Smooth muscle cell (in vitro differentiated cells): ENCODE measurements at regions not wholly inside any gene's neighbourhood (a gene's known extent, or its start where the extent isn't known, plus 50 kb on each side); places are given as distances from the start of the nearest gene placed in this dataset.

Experiments used
- DNase-seq: peaks from one replicate; lab custom pipeline; 2025; ENCODE audit not compliant: unreplicated experiment; lab: John Stamatoyannopoulos, UW
- H2AFZ ChIP-seq: fragments of 200-600 bp; sonication (generic); 2 replicates; pipeline ENCODE4 v1.6.0; 2016; ENCODE audit warnings: antibody characterized with exemption, low read depth, mild to moderate bottlenecking
- H3F3A ChIP-seq: fragments of 200-600 bp; sonication (generic); 2 replicates; pipeline ENCODE4 v1.6.0; 2017; ENCODE audit warnings: antibody characterized with exemption, low read depth
- H3K27ac ChIP-seq: fragments of 200-600 bp; sonication (generic); 2 replicates; pipeline ENCODE4 v1.5.1; 2016; ENCODE audit warnings: low read depth, mild to moderate bottlenecking
- H3K27me3 ChIP-seq: fragments of 200-600 bp; sonication (generic); 2 replicates; pipeline ENCODE4 v1.6.1; 2016; ENCODE audit warnings: low read depth, mild to moderate bottlenecking
- H3K36me3 ChIP-seq: fragments of 200-600 bp; sonication (generic); 2 replicates; pipeline ENCODE4 v1.5.1; 2016; ENCODE audit warnings: low read depth
- H3K4me1 ChIP-seq: fragments of 200-600 bp; sonication (generic); 2 replicates; pipeline ENCODE4 v1.5.1; 2016; ENCODE audit warnings: low read depth
- H3K4me2 ChIP-seq: fragments of 200-600 bp; sonication (generic); 2 replicates; pipeline ENCODE4 v1.6.0; 2016; ENCODE audit warnings: mild to moderate bottlenecking
- H3K4me3 ChIP-seq: fragments of 200-600 bp; sonication (generic); 2 replicates; pipeline ENCODE4 v1.5.1; 2016; ENCODE audit warnings: mild to moderate bottlenecking
- H3K79me2 ChIP-seq: fragments of 200-600 bp; sonication (generic); 2 replicates; pipeline ENCODE4 v1.6.0; 2016; ENCODE audit warnings: low read depth, mild to moderate bottlenecking
- H3K9ac ChIP-seq: fragments of 200-600 bp; sonication (generic); 2 replicates; pipeline ENCODE4 v1.6.0; 2016; ENCODE audit warnings: low read depth
- H3K9me3 ChIP-seq: fragments of 200-600 bp; sonication (generic); replicated peaks from 2 replicates; pipeline ENCODE4 v1.5.1; 2016; ENCODE audit warnings: low read depth
- H4K20me1 ChIP-seq: fragments of 200-600 bp; sonication (generic); 2 replicates; pipeline ENCODE4 v1.6.0; 2016; ENCODE audit warnings: low read depth
- WGBS: methylation state at CpG from one replicate; pipeline ENCODE4 v1.1.7; 2016; ENCODE audit warnings: low lambda C conversion rate; 5-methylcytosine and 5-hydroxymethylcytosine counted together
- TF ChIP-seq, protein P1 (sequence below): fragments of 200-600 bp; sonication (generic); IDR thresholded peaks from 2 replicates; pipeline ENCODE4 v1.5.1; 2017; ENCODE audit warnings: borderline replicate concordance, mild to moderate bottlenecking, antibody characterized with exemption; ENCODE audit not compliant: insufficient read depth, poor library complexity, severe bottlenecking

DNA sequence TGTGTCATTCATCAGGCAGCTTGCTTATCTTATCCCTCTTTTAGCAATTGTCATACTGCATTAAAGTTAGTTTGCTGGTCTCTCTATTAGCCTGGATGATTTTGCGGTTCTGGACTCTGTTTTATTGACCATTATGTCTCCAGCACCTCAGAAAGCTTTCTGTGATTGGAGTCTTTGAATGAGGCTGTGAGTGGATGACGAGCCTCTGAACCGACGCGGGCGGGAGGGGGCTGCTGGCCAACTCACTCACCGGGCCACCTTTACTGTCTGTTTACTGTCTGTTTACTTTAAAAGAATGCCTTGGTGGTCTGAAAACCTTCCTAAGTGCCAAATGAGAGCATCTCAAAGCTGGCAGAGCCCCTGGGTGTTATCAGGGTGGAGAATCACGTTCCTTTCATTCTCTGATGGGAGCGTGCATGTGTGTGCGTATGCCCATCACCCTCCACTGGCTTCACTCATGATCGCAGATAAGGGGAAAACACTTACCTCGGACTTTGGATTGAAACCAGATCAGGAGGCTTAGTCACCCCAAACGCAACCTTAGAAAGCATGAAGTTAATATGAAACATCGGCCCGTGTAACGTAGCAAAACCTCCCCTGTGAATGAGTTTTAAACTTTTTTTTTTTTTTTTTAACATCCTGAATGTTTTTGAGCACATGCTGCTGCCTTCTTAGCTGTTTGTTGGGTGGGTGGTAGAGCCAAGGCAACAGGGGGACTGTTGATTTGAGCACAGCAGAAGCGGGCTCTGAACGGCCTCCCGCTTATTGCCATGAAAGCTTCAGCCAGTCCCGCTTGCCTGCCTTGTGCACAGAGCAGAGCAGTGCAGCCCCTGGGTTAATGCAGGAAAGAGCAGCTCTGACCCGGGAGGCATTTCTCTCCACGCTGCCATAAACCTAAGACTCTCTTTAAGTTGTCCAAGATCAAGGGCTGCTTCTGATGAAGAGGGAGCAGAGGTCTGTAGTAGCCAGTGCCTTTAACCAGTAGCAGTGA, 173.6 kb downstream of the GADD45G start:
- Histone ChIP-seq H3K4me3 (peak overlapping the region; percentile 29), H3K9me3 (no peaks in the 10 kb centered on the region), H3K9ac (no peak overlapping the region), H3K27ac (no peak overlapping the region), H3K27me3 (no peaks in the 10 kb centered on the region), H2AFZ (peak overlapping the region; percentile 82), H3K79me2 (no peaks in the 10 kb centered on the region), H3F3A (no peaks in the 10 kb centered on the region), H3K4me2 (peak overlapping the region; percentile 83), H3K4me1 (peaks cover 9% of the 10 kb centered on the region), H4K20me1 (no peaks in the 10 kb centered on the region), H3K36me3 (no peaks in the 10 kb centered on the region)
- TF ChIP-seq, protein P1, sequence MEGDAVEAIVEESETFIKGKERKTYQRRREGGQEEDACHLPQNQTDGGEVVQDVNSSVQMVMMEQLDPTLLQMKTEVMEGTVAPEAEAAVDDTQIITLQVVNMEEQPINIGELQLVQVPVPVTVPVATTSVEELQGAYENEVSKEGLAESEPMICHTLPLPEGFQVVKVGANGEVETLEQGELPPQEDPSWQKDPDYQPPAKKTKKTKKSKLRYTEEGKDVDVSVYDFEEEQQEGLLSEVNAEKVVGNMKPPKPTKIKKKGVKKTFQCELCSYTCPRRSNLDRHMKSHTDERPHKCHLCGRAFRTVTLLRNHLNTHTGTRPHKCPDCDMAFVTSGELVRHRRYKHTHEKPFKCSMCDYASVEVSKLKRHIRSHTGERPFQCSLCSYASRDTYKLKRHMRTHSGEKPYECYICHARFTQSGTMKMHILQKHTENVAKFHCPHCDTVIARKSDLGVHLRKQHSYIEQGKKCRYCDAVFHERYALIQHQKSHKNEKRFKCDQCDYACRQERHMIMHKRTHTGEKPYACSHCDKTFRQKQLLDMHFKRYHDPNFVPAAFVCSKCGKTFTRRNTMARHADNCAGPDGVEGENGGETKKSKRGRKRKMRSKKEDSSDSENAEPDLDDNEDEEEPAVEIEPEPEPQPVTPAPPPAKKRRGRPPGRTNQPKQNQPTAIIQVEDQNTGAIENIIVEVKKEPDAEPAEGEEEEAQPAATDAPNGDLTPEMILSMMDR = no peak
- no peak for DNase-seq
- WGBS = 37% methylated on average over 22 of the region's 22 CpGs

DNA sequence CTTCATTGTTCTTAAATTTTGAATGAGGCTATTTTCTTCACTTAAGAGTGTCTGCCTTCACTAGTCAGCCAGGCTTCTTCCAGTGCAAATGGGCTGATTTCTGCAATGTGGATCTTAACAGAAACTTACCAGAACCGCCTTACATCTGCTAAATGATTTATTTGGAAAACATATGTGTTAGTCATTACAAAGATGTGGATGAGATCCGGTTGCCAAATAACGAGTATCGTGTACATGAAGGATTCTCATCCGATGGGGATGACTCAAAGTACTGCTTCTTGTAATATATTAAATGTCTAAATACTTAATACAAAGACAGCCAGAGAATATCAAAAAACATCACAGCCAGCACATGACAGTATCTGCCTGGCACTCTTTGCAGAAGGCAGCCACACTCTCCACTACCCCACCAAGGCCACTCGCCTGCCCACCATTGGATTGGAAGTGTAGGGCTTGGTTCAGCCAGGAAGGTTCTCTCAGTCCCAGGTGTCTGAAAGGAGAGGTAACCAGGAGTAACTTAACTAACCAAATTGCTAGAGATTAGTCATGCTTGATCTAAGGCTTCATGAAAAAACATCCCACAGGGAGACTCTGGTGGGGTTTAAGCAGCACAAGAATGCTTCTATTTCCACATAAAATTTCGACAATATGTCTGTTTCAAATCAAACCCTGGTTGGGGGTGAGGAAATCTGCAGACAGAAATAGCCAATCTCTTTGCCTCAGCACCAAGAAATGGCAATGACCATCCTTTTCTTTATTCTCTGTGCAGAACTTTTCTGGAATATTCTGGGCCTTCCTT, 174.8 kb downstream of the GADD45G start:
- Histone ChIP-seq H3K27ac (no peak overlapping the region), H3K9me3 (no peaks in the 10 kb centered on the region), H3K27me3 (no peaks in the 10 kb centered on the region), H3F3A (no peaks in the 10 kb centered on the region), H3K79me2 (no peaks in the 10 kb centered on the region), H3K9ac (no peak overlapping the region), H3K4me2 (no peak overlapping the region), H3K36me3 (no peaks in the 10 kb centered on the region), H3K4me3 (no peak overlapping the region), H3K4me1 (peaks cover 9% of the 10 kb centered on the region), H2AFZ (no peak overlapping the region), H4K20me1 (no peaks in the 10 kb centered on the region)
- WGBS = 72% methylated on average over 7 of the region's 7 CpGs
- TF ChIP-seq, protein P1 = no peak
- DNase-seq = no peak

DNA sequence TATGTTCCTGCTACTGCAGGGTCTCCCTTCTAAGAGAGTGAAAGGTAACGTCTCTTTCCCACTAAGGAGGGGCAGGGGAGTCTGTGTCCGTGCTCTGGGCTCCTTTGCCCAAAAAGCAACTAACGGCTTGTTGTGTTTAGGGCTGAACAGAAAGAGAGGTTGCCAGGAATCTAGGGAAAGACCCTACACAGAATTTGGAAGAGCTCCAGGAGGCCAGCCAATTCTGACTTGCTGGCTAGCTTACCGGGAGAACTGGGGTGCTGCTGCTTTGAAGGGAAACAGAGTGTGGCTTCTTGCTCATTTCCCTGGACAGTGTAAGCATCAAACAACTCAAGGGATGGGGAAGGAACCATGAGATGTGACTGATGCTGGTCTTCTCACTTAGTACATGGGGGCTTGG, 176.1 kb downstream of the GADD45G start:
- H2AFZ ChIP-seq = no peak overlapping the region
- H4K20me1 ChIP-seq = no peaks in the 10 kb centered on the region
- H3K4me3 ChIP-seq = no peak overlapping the region
- peaks cover 9% of the 10 kb centered on the region for H3K4me1 ChIP-seq
- 95% methylated on average over 4 of the region's 4 CpGs for WGBS
- no peaks in the 10 kb centered on the region for H3K27me3 ChIP-seq
- H3K79me2 ChIP-seq = no peaks in the 10 kb centered on the region
- H3K27ac ChIP-seq = no peak overlapping the region
- TF ChIP-seq, protein P1 = no peak
- DNase-seq = no peak
- H3F3A ChIP-seq = no peaks in the 10 kb centered on the region
- H3K9ac ChIP-seq = no peak overlapping the region
- H3K4me2 ChIP-seq = no peak overlapping the region
- no peaks in the 10 kb centered on the region for H3K36me3 ChIP-seq
- H3K9me3 ChIP-seq = no peaks in the 10 kb centered on the region
